ENCODE measurements at regions not wholly inside any gene's neighbourhood (a gene's known extent, or its start where the extent isn't known, plus 50 kb on each side); places are given as distances from the start of the nearest gene placed in this dataset.

- no peak for TF ChIP-seq POLR2A (IDR thresholded peaks at IDR 0.05)
- no peak for TF ChIP-seq EP300 (IDR thresholded peaks at IDR 0.05)
- no peak for TF ChIP-seq CTCF (IDR thresholded peaks at IDR 0.05)
Measured at GRCh38 chr6:15909290-15910070, 219.4 kb upstream of the MYLIP start.

All from ovary (tissue), 3 donors.